ENCODE measurements at regions not wholly inside any gene's neighbourhood (a gene's known extent, or its start where the extent isn't known, plus 50 kb on each side); places are given as distances from the start of the nearest gene placed in this dataset.

DNA sequence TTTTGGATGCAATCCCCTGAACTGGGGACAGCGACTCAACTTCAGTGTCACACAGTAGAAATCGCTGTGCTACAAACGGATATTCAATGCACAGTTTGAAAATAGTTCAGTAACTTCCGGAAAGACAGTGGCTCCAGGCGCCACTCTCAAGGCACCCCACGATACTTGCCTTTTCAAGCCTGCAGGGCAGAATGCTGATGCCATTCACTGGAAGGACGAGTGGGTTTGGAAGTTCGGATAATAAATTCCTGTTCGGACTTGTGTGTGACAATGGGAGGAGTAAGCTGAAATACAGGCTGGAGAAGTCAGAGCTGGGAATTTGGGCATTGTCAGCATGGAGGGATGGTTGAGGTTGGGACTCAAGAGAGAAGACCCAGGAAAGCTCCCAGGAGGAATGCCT, 64.3 kb upstream of the HELT start:
- DNase-seq, result no peak
- H3K27ac ChIP-seq, result no peak overlapping the region
- no peak overlapping the region for H3K4me3 ChIP-seq
- 77 to 85% (median 85%) methylated on average over 9 of the region's 9 CpGs for WGBS, 3 donors
- no peaks in the 10 kb centered on the region for H3K36me3 ChIP-seq
- H3K9me3 ChIP-seq, result no peaks in the 10 kb centered on the region
- no peaks in the 10 kb centered on the region for H3K27me3 ChIP-seq
- intact Hi-C loops (cut with DNase I), result no loop called here
- no peaks in the 10 kb centered on the region for H3K4me1 ChIP-seq (ENCODE audit: insufficient read depth)
- TF ChIP-seq EP300 (IDR thresholded peaks at IDR 0.05) (no peak), POLR2A (IDR thresholded peaks at IDR 0.05) (no peak)
- TF ChIP-seq, protein P1, sequence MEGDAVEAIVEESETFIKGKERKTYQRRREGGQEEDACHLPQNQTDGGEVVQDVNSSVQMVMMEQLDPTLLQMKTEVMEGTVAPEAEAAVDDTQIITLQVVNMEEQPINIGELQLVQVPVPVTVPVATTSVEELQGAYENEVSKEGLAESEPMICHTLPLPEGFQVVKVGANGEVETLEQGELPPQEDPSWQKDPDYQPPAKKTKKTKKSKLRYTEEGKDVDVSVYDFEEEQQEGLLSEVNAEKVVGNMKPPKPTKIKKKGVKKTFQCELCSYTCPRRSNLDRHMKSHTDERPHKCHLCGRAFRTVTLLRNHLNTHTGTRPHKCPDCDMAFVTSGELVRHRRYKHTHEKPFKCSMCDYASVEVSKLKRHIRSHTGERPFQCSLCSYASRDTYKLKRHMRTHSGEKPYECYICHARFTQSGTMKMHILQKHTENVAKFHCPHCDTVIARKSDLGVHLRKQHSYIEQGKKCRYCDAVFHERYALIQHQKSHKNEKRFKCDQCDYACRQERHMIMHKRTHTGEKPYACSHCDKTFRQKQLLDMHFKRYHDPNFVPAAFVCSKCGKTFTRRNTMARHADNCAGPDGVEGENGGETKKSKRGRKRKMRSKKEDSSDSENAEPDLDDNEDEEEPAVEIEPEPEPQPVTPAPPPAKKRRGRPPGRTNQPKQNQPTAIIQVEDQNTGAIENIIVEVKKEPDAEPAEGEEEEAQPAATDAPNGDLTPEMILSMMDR (IDR thresholded peaks at IDR 0.05), result no peak

DNA sequence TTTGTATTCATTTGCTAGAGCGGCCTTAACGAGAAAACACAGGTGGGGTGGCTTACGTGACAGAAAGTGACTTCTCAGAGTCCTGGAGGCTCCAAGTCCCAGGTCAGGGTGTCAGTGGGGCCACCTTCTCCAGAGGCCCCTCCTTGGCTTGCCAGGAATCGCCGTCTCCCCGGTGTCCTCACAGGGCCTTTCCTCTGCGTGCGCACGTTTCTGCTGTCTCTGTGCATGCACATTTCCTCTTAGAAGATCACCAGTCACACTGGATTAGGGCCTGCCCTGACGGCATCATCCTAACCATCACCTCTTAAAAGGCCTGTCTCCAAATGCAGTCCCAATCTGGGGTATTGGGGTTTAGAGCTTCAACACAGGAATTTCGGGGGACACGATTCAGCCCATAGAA, 63.8 kb upstream of the HELT start:
- Histone ChIP-seq H3K36me3 (no peaks in the 10 kb centered on the region), H3K27ac (no peak overlapping the region), H3K4me3 (no peak overlapping the region), H3K4me1 (ENCODE audit: insufficient read depth) (no peaks in the 10 kb centered on the region), H3K9me3 (no peaks in the 10 kb centered on the region), H3K27me3 (no peaks in the 10 kb centered on the region)
- no peak for DNase-seq
- TF ChIP-seq POLR2A (IDR thresholded peaks at IDR 0.05) (no peak), EP300 (IDR thresholded peaks at IDR 0.05) (no peak)
- TF ChIP-seq, protein P1 (IDR thresholded peaks at IDR 0.05), result no peak
- intact Hi-C loops (cut with DNase I), result no loop called here
- WGBS, 3 donors, result 77 to 90% (median 79%) methylated on average over 11 to 12 of the region's 12 CpGs

DNA sequence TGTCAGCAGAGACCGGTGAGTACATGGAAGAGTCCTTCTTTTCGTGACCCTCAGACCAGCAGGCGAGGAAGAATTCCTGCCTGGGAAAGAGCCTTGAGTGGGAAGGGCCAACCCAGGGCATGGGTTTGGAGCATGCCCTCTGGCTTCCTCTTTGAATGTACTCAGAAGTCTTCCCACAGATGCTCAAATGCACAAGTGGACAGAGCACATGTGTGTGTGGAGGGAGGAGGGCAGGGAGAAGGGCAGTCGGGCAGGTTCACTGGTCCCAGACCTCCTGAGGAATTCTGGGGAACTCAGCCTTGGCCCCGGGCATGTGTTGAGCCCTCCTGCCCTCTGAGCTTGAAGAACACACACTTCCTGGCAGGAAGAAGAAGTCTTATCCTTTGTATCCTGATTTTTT, 63.2 kb upstream of the HELT start:
- DNase-seq, result no peak
- TF ChIP-seq EP300 (IDR thresholded peaks at IDR 0.05), result no peak
- TF ChIP-seq POLR2A (IDR thresholded peaks at IDR 0.05), result no peak
- TF ChIP-seq, protein P1 (IDR thresholded peaks at IDR 0.05), result no peak
- H3K27ac ChIP-seq, result no peak overlapping the region
- intact Hi-C loops (cut with DNase I), result no loop called here
- H3K4me1 ChIP-seq (ENCODE audit: insufficient read depth), result no peaks in the 10 kb centered on the region
- H3K36me3 ChIP-seq, result no peaks in the 10 kb centered on the region
- H3K4me3 ChIP-seq, result no peak overlapping the region
- H3K27me3 ChIP-seq, result no peaks in the 10 kb centered on the region
- 66 to 71% (median 66%) methylated on average over 5 of the region's 5 CpGs for WGBS, 3 donors
- H3K9me3 ChIP-seq, result no peaks in the 10 kb centered on the region

DNA sequence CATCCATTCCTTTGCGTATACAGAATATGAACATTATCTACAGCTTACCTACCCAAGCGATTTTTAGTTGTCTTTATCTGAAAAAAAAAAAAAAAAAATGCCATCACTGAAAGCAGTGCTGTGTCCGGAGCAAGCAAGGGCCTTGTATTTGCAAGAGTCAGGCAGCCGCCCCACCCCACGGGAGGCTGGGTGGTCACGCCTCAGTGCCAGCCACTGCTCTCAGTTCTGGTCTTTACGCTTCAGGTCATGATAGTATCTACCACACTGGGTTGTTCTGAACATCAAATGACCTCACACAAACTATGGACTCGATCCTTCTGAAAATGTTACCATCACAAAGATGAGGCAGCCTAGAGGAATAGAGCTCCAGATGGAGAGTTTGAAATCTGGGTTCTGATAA, 62.7 kb upstream of the HELT start:
- Histone ChIP-seq H3K9me3 (no peaks in the 10 kb centered on the region), H3K27ac (no peak overlapping the region), H3K4me1 (ENCODE audit: insufficient read depth) (no peaks in the 10 kb centered on the region), H3K4me3 (no peak overlapping the region), H3K27me3 (no peaks in the 10 kb centered on the region), H3K36me3 (no peaks in the 10 kb centered on the region)
- intact Hi-C loops (cut with DNase I), result no loop called here
- TF ChIP-seq POLR2A (IDR thresholded peaks at IDR 0.05) (no peak), EP300 (IDR thresholded peaks at IDR 0.05) (no peak)
- TF ChIP-seq, protein P1 (IDR thresholded peaks at IDR 0.05), result no peak
- no peak for DNase-seq
- 87 to 90% (median 88%) methylated on average over 8 of the region's 8 CpGs for WGBS, 3 donors

All from ovary (tissue), 7 donors.